GM13976 (cell line): ENCODE measurements at regions not wholly inside any gene's neighbourhood (a gene's known extent, or its start where the extent isn't known, plus 50 kb on each side); places are given as distances from the start of the nearest gene placed in this dataset.

Source experiments
- DNase-seq: peaks from one replicate; pipeline ENCODE4 v3.0.0; 2012; ENCODE audit warnings: low spot score
- in situ Hi-C: fragments of 300-500 bp; cut with MboI; formaldehyde crosslinking; loops from one replicate; pipeline ENCODE4 v1.12.0; 2022; ENCODE audit warnings: low sequenced_read_pairs, mixed read lengths, inconsistent platforms; ENCODE audit not compliant: unreplicated experiment
- TF ChIP-seq, protein P1 (sequence below): IDR thresholded peaks from 2 replicates; pipeline ENCODE4 v1.5.1; 2012; ENCODE audit warnings: borderline replicate concordance, mild to moderate bottlenecking; ENCODE audit not compliant: insufficient read depth; ENCODE audit errors: extremely low read depth, missing control alignments, control extremely low read depth

DNA sequence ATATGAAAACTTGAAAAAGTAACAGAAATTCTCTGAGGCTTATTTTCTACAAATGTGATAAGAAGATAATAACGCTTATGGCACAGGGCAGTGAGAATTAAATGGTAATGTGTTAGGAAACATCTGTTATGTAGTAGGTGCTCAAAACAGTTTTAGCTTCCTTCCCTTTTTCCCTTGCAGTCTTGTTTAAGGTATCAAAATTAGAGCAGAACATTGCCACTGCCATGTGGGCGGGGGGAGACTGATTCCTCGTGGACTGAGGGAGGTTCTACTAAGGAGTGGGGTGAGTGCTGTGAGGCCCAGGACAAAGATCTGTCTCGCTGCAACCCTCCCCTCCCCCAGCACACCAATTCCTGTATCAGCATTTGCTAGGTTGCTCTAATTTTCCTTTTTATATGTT is 702.4 kb downstream of the TUSC7 start:
- in situ Hi-C loops = no loop called here
- DNase-seq = no peak
- TF ChIP-seq, protein P1, sequence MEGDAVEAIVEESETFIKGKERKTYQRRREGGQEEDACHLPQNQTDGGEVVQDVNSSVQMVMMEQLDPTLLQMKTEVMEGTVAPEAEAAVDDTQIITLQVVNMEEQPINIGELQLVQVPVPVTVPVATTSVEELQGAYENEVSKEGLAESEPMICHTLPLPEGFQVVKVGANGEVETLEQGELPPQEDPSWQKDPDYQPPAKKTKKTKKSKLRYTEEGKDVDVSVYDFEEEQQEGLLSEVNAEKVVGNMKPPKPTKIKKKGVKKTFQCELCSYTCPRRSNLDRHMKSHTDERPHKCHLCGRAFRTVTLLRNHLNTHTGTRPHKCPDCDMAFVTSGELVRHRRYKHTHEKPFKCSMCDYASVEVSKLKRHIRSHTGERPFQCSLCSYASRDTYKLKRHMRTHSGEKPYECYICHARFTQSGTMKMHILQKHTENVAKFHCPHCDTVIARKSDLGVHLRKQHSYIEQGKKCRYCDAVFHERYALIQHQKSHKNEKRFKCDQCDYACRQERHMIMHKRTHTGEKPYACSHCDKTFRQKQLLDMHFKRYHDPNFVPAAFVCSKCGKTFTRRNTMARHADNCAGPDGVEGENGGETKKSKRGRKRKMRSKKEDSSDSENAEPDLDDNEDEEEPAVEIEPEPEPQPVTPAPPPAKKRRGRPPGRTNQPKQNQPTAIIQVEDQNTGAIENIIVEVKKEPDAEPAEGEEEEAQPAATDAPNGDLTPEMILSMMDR = no peak

DNA sequence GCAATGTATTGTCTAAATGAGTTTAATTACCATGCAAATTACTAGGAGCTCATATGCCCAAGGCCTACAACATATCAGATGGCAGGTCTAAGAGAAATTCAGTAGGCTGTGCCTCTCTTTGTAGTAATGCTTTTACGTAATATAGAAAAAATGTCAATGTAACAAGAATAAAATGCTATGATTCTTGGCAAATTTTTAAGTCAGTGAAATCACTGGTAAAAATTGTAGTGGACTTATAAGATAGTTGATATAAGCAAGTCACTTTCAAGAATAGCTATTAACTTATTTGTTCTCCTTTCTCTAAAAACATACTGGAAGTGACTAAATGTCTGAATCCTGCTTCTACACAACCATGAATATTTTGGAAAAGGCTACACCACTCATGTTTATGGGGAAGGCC is 707.8 kb downstream of the TUSC7 start:
- no peak for DNase-seq
- in situ Hi-C loops = no loop called here
- TF ChIP-seq, protein P1 = no peak

DNA sequence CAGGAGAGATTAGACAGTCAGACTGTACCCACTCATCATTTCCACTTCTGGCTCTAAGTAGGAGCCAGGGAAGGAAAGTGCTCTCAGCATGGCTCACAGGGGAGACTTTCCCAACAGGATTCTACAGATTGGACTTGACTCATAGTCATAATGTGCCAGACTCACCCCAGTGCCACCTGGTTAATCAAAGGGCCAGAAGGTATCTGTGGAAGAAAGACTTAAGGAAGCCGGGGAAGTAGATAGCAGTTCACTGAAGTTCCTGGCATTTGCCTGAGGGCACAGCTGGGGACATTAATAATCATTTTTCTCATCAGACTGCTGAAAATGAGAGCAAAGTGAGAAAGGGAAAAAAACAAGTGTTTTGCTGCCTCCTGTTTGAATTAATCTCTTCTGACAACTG is 717.5 kb downstream of the TUSC7 start:
- in situ Hi-C loops = no loop called here
- no peak for DNase-seq
- TF ChIP-seq, protein P1 = no peak

DNA sequence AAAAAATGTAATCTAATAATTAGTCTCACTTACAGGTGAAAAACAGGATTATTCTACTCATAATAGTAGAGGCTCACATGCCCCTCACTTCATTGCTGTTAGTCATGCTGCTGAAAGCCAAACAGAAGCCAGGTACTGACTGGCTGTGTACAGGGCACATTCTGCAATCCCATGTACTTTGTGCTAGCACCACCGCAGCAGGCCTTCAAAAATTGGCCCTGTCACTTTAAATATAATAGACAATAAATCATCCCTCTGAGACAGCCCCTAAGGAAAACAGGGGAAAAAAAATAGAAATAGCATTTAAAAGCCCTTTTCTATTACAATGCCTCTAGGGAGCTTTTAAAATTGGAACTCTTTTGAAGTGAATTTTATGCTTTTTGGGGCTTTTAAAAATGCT is 723.8 kb downstream of the TUSC7 start:
- TF ChIP-seq, protein P1 = no peak
- in situ Hi-C loops = no loop called here
- DNase-seq = no peak

DNA sequence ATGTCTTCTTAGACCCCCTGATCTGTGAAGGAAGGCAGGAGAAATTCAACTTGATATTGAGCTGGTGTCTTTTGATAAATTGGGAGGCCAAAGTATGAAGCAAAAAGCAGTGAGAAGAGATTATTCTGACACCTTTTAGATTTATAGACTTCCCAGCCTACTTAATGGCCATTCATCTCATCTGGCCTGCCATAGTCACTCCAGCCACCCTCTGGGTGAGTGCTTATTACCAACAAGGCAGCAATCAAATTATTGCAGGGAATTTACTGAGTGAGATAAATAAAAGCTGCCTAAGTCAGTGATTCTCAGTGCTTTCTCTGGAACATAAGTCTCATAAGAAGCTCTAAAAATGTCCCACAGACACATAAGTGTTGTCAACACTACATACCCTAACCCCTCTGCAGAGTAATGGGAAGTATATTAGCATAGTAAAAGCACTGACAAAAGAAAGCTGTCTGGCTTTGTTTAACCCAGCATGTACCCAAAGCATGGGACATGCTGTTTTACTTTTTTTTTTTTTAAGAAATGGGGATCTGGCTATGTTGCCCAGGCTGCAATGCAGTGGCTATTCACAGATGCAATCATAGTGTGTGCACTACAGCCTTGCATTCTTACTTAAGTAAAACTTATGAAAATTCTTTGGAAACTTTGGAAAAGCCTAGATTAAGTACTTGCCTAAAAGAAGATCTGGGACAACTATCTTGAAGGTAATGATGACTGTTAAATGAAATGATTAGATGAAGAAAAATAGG is 725.3 kb downstream of the TUSC7 start:
- in situ Hi-C loops = no loop called here
- TF ChIP-seq, protein P1 = no peak
- no peak for DNase-seq

DNA sequence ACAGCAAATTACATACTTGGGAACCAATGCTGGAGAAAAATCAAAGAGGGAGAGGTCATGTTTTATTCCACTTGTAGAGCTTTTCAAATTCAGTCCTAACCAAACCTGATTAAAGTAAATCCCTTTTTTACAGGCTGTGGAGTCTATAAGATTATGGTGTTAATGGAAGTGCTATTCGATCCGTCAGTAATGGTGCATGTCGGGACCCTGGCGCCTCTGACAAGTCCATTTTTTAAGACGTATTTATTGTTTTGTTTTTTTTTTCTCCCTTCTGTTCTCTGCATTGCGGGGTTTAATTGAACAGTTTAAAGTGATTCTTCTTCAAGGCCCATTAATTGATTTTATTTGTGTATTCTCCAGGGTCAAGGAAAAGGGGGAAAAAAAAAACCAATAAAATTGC is 725.9 kb downstream of the TUSC7 start:
- in situ Hi-C loops = no loop called here
- TF ChIP-seq, protein P1 = no peak
- no peak for DNase-seq
